Glomerular visceral epithelial cell (primary cell): ENCODE measurements at regions not wholly inside any gene's neighbourhood (a gene's known extent, or its start where the extent isn't known, plus 50 kb on each side); places are given as distances from the start of the nearest gene placed in this dataset.

Experiments used
- DNase-seq: peaks from one replicate; pipeline ENCODE4 v3.0.0-alpha.2; 2016; ENCODE audit errors: extremely low spot score

DNA sequence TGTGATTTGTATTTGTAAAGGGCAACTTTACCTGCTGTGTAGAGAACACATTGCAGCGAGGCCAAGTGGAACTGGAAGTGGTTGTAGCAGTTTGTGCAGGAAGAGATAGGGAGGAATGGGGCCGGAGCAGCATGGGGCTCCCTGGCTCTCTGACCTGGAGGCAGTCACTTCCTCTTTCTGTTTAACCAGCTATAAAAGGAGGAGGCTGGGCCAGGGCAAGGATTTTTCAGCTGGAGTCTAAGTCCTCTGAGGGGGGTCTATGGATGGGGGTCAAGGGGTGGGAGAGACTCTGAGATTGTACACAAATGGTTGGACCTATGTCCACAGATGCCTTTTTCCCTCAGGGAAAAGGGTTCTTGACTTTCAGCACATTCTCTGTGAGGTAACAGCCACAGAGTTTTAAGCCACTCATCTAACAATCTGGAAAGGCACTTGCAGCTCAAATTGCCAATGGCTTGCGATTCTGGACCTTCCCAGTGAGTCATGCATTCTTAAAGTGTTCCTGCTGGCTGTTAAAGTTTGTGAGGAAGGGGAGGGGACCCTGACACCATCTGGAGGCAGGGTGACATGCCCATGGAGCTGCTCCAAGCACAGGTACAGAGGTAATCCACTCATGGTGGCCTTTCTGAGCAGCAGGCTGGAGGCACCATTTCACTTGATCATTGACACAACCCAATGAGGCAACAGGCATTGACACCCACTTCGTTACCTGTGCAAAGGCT, 347.0 kb downstream of the CYRIA start:
- no peak for DNase-seq

GRCh38 chr2:16318051-16318450, 347.6 kb downstream of the CYRIA start:
- no peak for DNase-seq

GRCh38 chr2:16317211-16317830, 348.3 kb downstream of the CYRIA start:
- no peak for DNase-seq

DNA sequence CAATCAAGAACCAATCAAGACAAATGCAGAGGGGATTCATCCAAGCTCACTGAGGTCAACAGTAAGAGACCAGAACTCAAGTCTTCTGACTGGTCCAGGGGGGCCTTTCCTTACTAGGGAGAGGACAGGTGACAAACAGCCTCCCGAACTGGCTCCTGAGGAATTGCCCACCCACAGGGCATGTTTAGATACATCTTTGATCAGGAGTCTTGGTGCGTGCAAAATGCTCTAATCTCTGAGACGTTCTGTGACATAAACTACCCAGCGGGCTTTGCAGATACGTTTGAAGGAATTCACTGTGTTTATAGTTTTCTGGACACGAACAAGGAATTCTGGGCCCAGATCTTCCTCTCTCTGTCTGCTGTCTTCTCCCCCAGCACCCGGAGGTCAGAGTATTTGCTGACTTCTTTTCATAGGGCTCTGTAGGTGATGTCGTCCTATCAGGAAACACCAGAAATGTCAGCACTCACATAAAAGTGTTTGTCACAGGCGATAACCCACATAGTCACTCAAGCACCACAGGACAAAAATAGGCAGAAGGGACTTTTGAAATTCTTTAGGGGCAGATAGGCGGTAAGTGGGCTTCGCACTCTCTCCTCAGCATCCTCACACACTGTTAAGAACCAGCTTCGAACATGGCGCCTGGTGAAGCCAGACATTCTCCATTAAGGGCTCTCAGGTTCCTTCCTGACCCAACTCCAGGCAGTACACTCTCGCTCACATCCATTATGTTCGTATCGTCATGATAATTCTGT, 349.0 kb downstream of the CYRIA start:
- no peak for DNase-seq

DNA sequence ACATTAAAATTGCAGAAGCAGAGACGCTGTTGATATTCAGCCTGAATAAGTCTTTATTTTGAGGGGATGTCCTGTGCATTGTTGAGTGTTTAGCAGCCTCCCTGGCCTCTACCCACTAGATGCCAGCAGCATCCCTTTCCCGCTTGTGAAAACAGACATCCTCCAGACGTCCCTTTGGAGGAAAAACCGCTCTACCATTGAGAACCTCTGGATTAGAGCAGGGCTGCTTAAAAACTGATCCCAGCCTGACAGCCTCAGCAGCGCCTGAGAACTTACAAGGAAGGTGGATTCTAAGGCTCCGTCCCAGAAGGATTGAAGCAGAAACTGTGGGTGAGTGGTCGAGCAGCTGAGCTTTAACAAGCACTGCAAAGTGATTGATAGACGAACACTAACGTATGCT, 349.7 kb downstream of the CYRIA start:
- DNase-seq = no peak

DNA sequence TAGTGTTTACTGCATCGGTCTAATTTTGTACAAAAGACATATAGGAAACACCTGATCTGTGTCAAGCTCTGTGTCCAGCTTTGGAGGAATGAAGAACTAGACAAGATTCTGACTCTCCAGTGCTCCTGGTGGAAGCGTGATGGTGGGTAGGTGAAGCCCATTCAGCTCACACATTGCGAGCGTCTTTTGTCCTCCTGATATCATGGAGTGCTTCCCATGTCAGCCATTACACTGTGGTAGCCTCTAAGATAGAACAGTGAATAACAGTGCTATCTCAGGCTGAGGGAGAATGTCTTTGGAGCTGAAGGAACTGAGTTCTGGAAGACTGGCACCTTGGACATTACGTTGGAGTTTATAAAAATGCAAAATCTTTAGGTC, 350.2 kb downstream of the CYRIA start:
- no peak for DNase-seq

DNA sequence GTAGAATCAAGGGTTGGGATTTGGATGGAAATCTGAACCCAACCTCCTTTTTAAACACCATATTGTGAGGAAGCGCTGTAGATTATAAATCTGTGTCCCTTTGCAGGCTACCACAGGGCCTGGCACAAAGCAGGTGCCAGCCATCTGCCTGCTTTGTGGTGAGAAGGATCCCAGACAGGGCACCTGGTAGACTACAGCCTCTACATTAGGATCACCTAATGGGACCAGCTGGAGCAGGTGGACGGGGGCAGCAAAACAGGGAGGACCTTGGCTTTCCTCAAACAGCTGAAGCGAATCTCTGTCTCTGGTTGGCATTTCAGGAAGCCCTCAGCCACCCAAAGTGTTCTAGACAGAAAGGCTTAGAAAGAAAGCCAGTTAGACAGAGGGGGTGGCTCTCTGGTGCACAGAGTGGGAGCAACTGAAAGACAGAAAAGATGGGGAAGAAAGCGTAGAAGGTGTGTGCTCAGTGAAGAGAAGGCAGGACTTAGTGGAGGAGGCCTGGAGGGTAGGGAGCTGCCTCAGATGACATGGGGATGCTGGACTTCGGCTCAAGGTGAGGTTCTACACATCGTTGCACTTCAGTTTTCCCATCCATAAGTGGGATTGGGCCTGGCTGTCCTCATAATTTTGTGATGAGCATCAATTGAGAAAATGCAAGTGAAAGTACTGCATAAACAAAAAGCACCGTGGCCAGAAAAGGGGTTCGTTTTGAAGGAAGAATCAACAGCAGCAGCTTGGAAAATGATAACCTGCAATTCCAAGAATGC, 350.8 kb downstream of the CYRIA start:
- no peak for DNase-seq

DNA sequence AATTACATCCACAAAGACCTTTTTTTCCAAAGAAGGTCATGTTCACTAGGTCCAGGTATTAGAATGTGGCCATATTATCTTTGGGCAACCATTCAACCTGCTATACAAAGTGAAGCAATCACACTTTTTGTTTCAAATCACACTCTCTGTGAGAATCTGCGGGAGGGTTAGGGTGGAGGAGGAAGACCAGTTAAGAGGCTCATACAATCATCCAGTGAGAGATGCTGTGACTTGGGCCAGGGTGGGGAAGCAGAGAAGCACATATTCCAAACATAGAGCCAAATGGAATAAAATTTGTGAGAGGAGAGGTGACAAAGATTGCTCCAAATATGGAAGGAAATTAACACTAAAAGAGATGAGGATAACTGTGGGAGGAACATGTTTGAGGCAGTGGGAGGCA, 351.6 kb downstream of the CYRIA start:
- no peak for DNase-seq

DNA sequence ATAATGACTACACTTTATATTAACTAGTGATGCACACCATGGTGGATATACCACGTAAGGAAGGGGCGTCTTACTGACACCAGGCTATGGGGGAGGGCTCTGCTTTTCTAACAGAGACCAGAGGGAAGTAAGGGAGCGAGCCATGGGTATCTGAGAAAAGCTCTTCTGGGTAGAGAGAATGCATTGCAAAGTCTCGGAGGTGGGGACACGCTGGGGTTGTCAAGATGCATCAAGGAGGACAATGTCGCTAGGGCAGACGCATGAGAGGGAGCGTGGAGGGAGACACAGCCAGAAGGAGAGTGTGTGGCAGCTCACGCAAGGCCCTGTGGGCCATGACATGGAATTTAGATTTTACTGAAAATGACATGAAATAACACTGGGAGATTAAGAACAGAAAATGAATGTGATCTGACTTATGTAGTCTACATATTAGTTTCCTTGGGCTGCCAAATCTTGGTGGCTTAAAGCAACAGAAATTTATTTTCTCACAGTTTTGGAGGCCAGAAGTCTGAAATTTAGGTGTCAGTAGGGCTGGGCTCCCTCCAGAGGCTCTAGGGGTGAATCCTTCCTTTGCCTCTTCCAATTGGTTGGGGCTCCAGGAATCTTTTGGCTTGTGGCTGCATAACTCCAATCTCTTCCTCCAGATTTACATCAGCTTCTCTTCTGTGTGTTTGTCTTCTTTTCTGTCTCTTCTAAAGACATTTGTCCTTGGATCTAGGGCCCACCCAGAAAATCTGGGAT, 352.2 kb downstream of the CYRIA start:
- DNase-seq = no peak

DNA sequence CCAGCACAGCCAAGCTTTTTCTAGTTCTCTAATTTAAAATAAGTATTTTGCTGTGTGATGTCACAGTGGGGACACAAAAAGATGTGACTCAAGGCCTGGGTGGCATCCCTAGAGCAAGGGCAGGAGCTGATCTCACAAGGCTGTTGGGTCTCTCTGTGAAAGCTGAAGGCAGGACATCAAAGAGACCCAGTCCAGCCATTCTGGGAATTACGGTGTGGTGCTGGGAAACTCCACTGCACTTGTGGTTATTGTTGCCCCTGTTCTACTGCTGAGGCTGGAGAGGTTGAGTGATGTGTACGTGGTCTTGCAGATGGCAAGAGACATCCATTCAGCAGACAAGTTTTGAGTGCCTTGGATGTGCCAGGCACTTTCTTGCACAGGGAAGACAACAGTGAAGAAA, 352.9 kb downstream of the CYRIA start:
- DNase-seq = no peak

GRCh38 chr2:16311521-16312440, 353.9 kb downstream of the CYRIA start:
- no peak for DNase-seq

DNA sequence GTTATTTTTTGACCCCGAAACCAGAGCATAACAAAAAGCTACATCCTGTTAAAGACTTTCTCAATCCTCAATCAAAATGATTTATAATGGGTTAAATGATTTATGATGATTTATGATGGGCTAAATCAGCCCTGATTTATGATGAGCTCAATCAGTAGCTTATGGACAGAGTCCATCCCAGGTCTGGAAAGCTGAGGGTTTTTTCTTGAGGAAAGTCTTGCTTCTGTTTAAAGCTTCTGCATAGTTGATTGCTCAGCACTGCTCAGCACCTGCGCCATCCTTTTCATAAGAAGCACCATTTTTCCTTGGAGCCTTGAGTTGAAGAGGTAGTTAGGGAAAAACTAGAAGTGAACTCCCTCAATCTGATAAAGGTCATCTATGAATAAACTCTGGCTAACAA, 356.8 kb downstream of the CYRIA start:
- no peak for DNase-seq

GRCh38 chr2:16304876-16305590, 360.6 kb downstream of the CYRIA start:
- no peak for DNase-seq

- no peak for DNase-seq
Observed at GRCh38 chr2:16303761-16304160, 361.9 kb downstream of the CYRIA start.

GRCh38 chr2:16303273-16303577, 362.4 kb downstream of the CYRIA start:
- DNase-seq = no peak

- DNase-seq = no peak
Observed at GRCh38 chr2:16302431-16303272, 362.3 kb downstream of the MYCN start.

GRCh38 chr2:16301961-16302360, 361.6 kb downstream of the MYCN start:
- DNase-seq = no peak

GRCh38 chr2:16298866-16299265, 358.5 kb downstream of the MYCN start:
- no peak for DNase-seq
